MM.1S (cell line): ENCODE measurements at regions not wholly inside any gene's neighbourhood (a gene's known extent, or its start where the extent isn't known, plus 50 kb on each side); places are given as distances from the start of the nearest gene placed in this dataset.

Source experiments
- DNase-seq: peaks from one replicate; pipeline ENCODE4 v3.0.0-alpha.2; 2015
- H2AFZ ChIP-seq: fragments of 300-600 bp; sonication (generic); 2 replicates; pipeline ENCODE4 v1.6.0; 2016; ENCODE audit warnings: antibody characterized with exemption, low read length
- H3F3A ChIP-seq: fragments of 300-600 bp; sonication (generic); 2 replicates; pipeline ENCODE4 v1.6.1; 2016; ENCODE audit warnings: mild to moderate bottlenecking, antibody characterized with exemption, low read length, moderate library complexity, mixed read lengths; ENCODE audit not compliant: insufficient read depth
- H3K27ac ChIP-seq: fragments of 300-600 bp; sonication (generic); 2 replicates; pipeline ENCODE4 v1.5.1; 2016; ENCODE audit warnings: mild to moderate bottlenecking, low read length
- H3K27me3 ChIP-seq: fragments of 300-600 bp; sonication (generic); replicated peaks from 2 replicates; pipeline ENCODE4 v1.6.0; 2016; ENCODE audit warnings: low read length; ENCODE audit not compliant: insufficient read depth
- H3K36me3 ChIP-seq: fragments of 300-600 bp; sonication (generic); replicated peaks from 2 replicates; pipeline ENCODE4 v1.6.1; 2016; ENCODE audit warnings: mild to moderate bottlenecking, low read length, mixed read lengths; ENCODE audit not compliant: insufficient read depth
- H3K4me1 ChIP-seq: fragments of 300-600 bp; sonication (generic); 2 replicates; pipeline ENCODE4 v1.6.1; 2016; ENCODE audit warnings: low read length, mixed read lengths
- H3K4me2 ChIP-seq: fragments of 300-600 bp; sonication (generic); 2 replicates; pipeline ENCODE4 v1.6.0; 2016; ENCODE audit warnings: low read depth, low read length
- H3K4me3 ChIP-seq: fragments of 300-600 bp; sonication (generic); 2 replicates; pipeline ENCODE4 v1.5.1; 2016; ENCODE audit warnings: low read length, mixed read lengths
- H3K79me2 ChIP-seq: fragments of 300-600 bp; sonication (generic); 2 replicates; pipeline ENCODE4 v1.6.1; 2016; ENCODE audit warnings: mixed run types, low read length, mixed read lengths
- H3K9ac ChIP-seq: fragments of 300-600 bp; sonication (generic); 2 replicates; pipeline ENCODE4 v1.6.1; 2016; ENCODE audit warnings: low read length, mixed read lengths
- H3K9me2 ChIP-seq: fragments of 300-600 bp; sonication (generic); replicated peaks from 2 replicates; pipeline ENCODE4 v1.6.1; 2016; ENCODE audit warnings: mild to moderate bottlenecking, low read length, mixed read lengths; ENCODE audit not compliant: insufficient read depth
- H3K9me3 ChIP-seq: fragments of 300-600 bp; sonication (generic); replicated peaks from 2 replicates; pipeline ENCODE4 v1.6.1; 2016; ENCODE audit warnings: mild to moderate bottlenecking, low read length, mixed read lengths; ENCODE audit not compliant: insufficient read depth
- H4K20me1 ChIP-seq: fragments of 300-600 bp; sonication (generic); 2 replicates; pipeline ENCODE4 v1.6.1; 2016; ENCODE audit warnings: mild to moderate bottlenecking, low read length, moderate library complexity, mixed read lengths; ENCODE audit not compliant: insufficient read depth
- CTCF ChIP-seq: fragments of 300-600 bp; sonication (generic); IDR thresholded peaks from 2 replicates; pipeline ENCODE4 v1.5.1; 2016; ENCODE audit warnings: antibody characterized with exemption, low read length, mixed read lengths
- EZH2 ChIP-seq: fragments of 300-600 bp; sonication (generic); optimal IDR thresholded peaks from 2 replicates; pipeline ENCODE3; 2017; ENCODE audit warnings: low read depth, mild to moderate bottlenecking, antibody characterized with exemption, low read length, mixed read lengths
- EZH2phosphoT487 ChIP-seq: fragments of 300-600 bp; sonication (generic); IDR thresholded peaks from 2 replicates; pipeline ENCODE4 v1.6.1; 2018; ENCODE audit warnings: antibody characterized with exemption, low read length

DNA sequence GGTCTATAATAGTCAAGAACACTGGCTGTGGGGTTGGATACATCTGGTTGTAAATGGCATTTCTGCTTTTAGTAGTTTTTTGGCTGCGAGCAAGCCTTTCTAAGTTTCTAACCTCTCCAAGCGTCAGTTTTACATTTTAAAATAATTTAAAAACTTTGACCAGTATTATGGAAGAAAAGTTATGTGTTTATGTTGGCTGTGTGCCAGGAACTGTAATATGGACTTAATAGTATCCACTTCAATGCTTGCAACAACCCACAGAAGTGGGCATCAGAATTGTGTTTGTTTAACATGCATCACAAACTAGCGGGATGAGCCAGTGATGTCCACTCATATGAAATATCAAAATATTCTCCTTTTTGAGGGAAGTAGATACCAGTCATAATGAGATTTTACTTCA lies 844.2 kb downstream of the JRKL start:
- Histone ChIP-seq H3F3A (no peaks in the 10 kb centered on the region), H3K79me2 (no peaks in the 10 kb centered on the region), H3K27ac (no peak overlapping the region), H3K4me1 (no peaks in the 10 kb centered on the region), H3K4me2 (no peak overlapping the region), H3K9ac (no peak overlapping the region), H3K4me3 (no peak overlapping the region), H2AFZ (no peak overlapping the region), H3K36me3 (no peaks in the 10 kb centered on the region), H3K27me3 (no peaks in the 10 kb centered on the region), H3K9me3 (no peaks in the 10 kb centered on the region), H4K20me1 (no peaks in the 10 kb centered on the region), H3K9me2 (no peaks in the 10 kb centered on the region)
- TF ChIP-seq EZH2phosphoT487 = no peak
- TF ChIP-seq EZH2 = no peak
- TF ChIP-seq CTCF = no peak
- no peak for DNase-seq

DNA sequence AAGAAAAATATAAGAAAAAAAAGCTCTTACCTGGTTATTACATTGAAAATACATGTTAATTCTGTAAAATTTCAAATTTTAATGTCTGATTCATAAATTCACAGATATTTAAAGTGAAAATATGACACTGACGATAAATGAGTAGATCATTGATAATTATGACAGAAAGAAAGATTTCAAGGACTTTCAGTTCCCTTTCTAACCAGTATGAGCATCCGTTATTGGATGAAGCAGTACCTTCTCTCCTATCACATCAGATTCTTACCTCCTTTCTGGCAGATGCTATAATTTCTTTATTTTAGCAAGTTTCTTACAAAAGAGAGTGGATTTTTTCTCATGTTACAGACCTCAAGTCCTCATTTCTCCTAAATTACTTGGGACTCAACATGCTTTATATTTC lies 847.3 kb downstream of the JRKL start:
- Histone ChIP-seq H2AFZ (no peak overlapping the region), H3K9me2 (no peaks in the 10 kb centered on the region), H3K4me1 (no peaks in the 10 kb centered on the region), H3K9ac (no peak overlapping the region), H3K27me3 (no peaks in the 10 kb centered on the region), H3K4me3 (no peak overlapping the region), H3F3A (no peaks in the 10 kb centered on the region), H3K4me2 (no peak overlapping the region), H3K79me2 (no peaks in the 10 kb centered on the region), H3K9me3 (no peaks in the 10 kb centered on the region), H3K36me3 (no peaks in the 10 kb centered on the region), H4K20me1 (no peaks in the 10 kb centered on the region), H3K27ac (no peak overlapping the region)
- TF ChIP-seq EZH2 (no peak), EZH2phosphoT487 (no peak), CTCF (no peak)
- DNase-seq = no peak

DNA sequence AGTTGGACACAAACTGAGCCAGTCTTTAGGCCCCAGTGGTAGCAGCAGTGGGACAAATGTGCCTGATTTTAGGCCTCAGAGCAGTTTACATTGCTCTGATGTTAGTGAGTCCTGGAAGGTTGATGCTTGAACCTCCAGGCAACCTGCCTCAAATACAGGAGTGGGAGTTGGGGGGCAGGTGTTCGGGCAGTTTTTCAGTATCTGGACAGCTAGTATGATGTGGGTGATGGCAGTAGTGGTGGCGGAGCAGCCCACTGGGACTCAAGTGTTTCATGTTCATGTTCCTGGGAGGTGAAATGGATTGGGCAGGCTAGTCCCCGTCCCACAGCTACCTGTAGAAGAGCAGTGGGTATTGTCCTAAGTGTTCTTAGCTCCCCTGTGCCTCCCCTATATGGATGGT lies 857.8 kb downstream of the JRKL start:
- no peak for DNase-seq
- Histone ChIP-seq H3K9me2 (no peaks in the 10 kb centered on the region), H3K27me3 (no peaks in the 10 kb centered on the region), H3K9ac (no peak overlapping the region), H3K36me3 (no peaks in the 10 kb centered on the region), H3K79me2 (no peaks in the 10 kb centered on the region), H3F3A (no peaks in the 10 kb centered on the region), H3K9me3 (no peaks in the 10 kb centered on the region), H4K20me1 (no peaks in the 10 kb centered on the region), H3K4me3 (no peak overlapping the region), H3K27ac (no peak overlapping the region), H3K4me2 (no peak overlapping the region), H2AFZ (no peak overlapping the region), H3K4me1 (no peaks in the 10 kb centered on the region)
- TF ChIP-seq EZH2 (no peak), CTCF (no peak), EZH2phosphoT487 (no peak)

DNA sequence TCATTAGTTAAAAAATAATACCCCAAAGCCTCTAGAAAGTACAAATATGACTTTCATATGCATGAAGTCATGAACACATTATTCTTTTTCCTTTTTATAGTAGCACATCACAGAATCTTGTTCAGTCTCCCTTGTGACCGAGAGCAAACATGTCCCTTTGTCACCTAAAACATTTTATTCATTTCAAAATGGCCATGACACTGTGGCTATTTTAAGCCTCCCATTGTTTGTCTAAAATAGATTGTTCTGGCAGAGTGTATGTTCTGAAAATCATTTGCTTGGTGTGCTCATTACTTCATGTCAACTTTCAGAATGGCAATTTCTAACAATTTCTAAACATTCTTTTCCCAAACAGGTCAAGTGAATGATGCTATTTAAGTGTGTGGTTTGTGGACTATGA lies 865.0 kb downstream of the JRKL start:
- TF ChIP-seq EZH2phosphoT487 (no peak), CTCF (no peak), EZH2 (no peak)
- Histone ChIP-seq H3K36me3 (no peaks in the 10 kb centered on the region), H3K27ac (no peak overlapping the region), H3K9me3 (no peaks in the 10 kb centered on the region), H3F3A (no peaks in the 10 kb centered on the region), H3K9ac (no peak overlapping the region), H3K79me2 (no peaks in the 10 kb centered on the region), H3K4me2 (no peak overlapping the region), H3K4me3 (no peak overlapping the region), H3K27me3 (no peaks in the 10 kb centered on the region), H4K20me1 (no peaks in the 10 kb centered on the region), H3K4me1 (no peaks in the 10 kb centered on the region), H3K9me2 (no peaks in the 10 kb centered on the region), H2AFZ (no peak overlapping the region)
- no peak for DNase-seq
